ENCODE measurements at regions not wholly inside any gene's neighbourhood (a gene's known extent, or its start where the extent isn't known, plus 50 kb on each side); places are given as distances from the start of the nearest gene placed in this dataset.

DNA sequence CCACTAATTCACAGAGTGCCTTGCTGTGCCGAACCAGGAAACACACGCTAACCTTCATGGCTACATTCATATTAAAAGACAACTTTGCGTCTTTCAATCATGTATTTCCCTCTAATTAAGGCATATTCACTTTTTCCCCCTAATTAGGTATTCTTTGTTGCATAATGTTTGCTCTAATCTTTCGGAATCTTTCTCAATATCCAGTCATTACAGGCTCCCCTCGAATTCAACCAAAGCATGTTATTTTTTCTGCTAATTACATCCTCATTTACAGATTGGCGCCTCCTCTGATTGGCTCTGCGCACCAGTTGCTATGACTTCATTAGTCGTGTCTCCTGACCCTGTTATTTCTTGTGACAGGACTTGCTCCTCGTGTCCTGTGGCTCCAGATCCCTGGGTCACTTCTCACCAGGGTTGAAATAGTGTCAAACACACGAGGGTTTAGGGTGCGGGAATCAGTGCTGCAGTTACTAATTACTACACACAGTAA lies 226.7 kb upstream of the TSHZ3 start:
- H3K4me3 Mint-ChIP-seq (ENCODE audit: unreplicated experiment), result no peak overlapping the region
- H3K9me3 Mint-ChIP-seq (ENCODE audit: low read depth), result no peaks in the 10 kb centered on the region
- H3K27ac Mint-ChIP-seq (ENCODE audit: unreplicated experiment), result no peak overlapping the region
- no peaks in the 10 kb centered on the region for H3K4me1 Mint-ChIP-seq (ENCODE audit: low read depth)
- peaks cover 3% of the 10 kb centered on the region for H3K27me3 Mint-ChIP-seq (ENCODE audit: low read depth)
- no peak for DNase-seq (ENCODE audit: low spot score)
- TF ChIP-seq, protein P1, sequence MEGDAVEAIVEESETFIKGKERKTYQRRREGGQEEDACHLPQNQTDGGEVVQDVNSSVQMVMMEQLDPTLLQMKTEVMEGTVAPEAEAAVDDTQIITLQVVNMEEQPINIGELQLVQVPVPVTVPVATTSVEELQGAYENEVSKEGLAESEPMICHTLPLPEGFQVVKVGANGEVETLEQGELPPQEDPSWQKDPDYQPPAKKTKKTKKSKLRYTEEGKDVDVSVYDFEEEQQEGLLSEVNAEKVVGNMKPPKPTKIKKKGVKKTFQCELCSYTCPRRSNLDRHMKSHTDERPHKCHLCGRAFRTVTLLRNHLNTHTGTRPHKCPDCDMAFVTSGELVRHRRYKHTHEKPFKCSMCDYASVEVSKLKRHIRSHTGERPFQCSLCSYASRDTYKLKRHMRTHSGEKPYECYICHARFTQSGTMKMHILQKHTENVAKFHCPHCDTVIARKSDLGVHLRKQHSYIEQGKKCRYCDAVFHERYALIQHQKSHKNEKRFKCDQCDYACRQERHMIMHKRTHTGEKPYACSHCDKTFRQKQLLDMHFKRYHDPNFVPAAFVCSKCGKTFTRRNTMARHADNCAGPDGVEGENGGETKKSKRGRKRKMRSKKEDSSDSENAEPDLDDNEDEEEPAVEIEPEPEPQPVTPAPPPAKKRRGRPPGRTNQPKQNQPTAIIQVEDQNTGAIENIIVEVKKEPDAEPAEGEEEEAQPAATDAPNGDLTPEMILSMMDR (IDR thresholded peaks at IDR 0.05), result no peak
- H3K36me3 Mint-ChIP-seq (ENCODE audit: low read depth), result no peaks in the 10 kb centered on the region

DNA sequence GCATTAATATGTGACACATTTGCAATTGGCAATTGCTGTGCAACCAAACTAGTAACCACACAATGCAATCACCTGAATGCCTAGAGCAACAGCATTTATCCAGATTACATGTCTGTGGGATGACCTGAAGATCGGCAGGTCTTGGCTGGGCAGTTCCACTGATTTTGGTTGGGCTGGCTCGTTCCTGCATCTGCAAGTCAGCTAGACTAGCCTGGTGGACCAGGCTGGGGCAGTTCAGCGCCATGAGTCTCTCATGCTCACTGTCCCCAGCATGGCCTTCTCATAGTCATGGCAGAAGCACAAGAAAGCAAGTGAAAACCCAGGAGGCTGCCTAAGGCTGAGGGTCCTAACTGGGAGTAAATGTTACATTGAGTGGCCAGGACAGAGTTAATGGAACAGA lies 229.1 kb upstream of the TSHZ3 start:
- H3K9me3 Mint-ChIP-seq (ENCODE audit: low read depth), result no peaks in the 10 kb centered on the region
- H3K27me3 Mint-ChIP-seq (ENCODE audit: low read depth), result peaks cover 3% of the 10 kb centered on the region
- no peak overlapping the region for H3K4me3 Mint-ChIP-seq (ENCODE audit: unreplicated experiment)
- H3K36me3 Mint-ChIP-seq (ENCODE audit: low read depth), result no peaks in the 10 kb centered on the region
- TF ChIP-seq, protein P1 (IDR thresholded peaks at IDR 0.05), result no peak
- no peak overlapping the region for H3K27ac Mint-ChIP-seq (ENCODE audit: unreplicated experiment)
- no peak for DNase-seq (ENCODE audit: low spot score)
- H3K4me1 Mint-ChIP-seq (ENCODE audit: low read depth), result no peaks in the 10 kb centered on the region

- H3K27ac Mint-ChIP-seq (ENCODE audit: unreplicated experiment), result no peak overlapping the region
- DNase-seq (ENCODE audit: low spot score), result no peak
- H3K4me1 Mint-ChIP-seq (ENCODE audit: low read depth), result no peaks in the 10 kb centered on the region
- TF ChIP-seq, protein P1 (IDR thresholded peaks at IDR 0.05), result no peak
- H3K9me3 Mint-ChIP-seq (ENCODE audit: low read depth), result no peaks in the 10 kb centered on the region
- peaks cover 2% of the 10 kb centered on the region for H3K27me3 Mint-ChIP-seq (ENCODE audit: low read depth)
- H3K36me3 Mint-ChIP-seq (ENCODE audit: low read depth), result no peaks in the 10 kb centered on the region
- no peak overlapping the region for H3K4me3 Mint-ChIP-seq (ENCODE audit: unreplicated experiment)
Observed at GRCh38 chr19:31583148-31583547, 233.9 kb upstream of the TSHZ3 start.

DNA sequence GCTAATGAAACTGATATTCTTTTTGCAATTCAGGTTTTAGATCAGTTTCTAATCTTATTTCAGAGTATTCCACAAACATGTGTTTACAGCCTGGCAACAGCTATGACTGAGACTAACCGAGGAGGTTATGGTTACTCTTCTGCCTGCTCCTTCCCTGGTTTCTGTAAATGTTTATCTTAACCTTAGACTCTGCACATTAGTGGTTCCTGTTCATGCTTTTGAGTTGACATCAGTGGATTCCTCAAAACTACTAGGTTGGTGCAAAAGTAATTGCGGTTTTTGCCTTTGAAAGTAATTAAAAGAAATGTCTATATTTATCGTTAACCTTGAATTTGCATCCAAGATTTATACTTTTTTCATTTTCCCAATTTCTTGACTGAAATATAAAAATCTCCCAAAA lies 237.0 kb upstream of the TSHZ3 start:
- H3K9me3 Mint-ChIP-seq (ENCODE audit: low read depth), result peaks cover 4% of the 10 kb centered on the region
- peaks cover 2% of the 10 kb centered on the region for H3K27me3 Mint-ChIP-seq (ENCODE audit: low read depth)
- no peak overlapping the region for H3K27ac Mint-ChIP-seq (ENCODE audit: unreplicated experiment)
- TF ChIP-seq, protein P1 (IDR thresholded peaks at IDR 0.05), result no peak
- no peak for DNase-seq (ENCODE audit: low spot score)
- no peaks in the 10 kb centered on the region for H3K36me3 Mint-ChIP-seq (ENCODE audit: low read depth)
- H3K4me1 Mint-ChIP-seq (ENCODE audit: low read depth), result no peaks in the 10 kb centered on the region
- no peak overlapping the region for H3K4me3 Mint-ChIP-seq (ENCODE audit: unreplicated experiment)

GRCh38 chr19:31589109-31589508 lies 239.9 kb upstream of the TSHZ3 start:
- Mint-ChIP-seq H3K27ac (ENCODE audit: unreplicated experiment) (no peak overlapping the region), H3K36me3 (ENCODE audit: low read depth) (no peaks in the 10 kb centered on the region), H3K4me1 (ENCODE audit: low read depth) (no peaks in the 10 kb centered on the region), H3K9me3 (ENCODE audit: low read depth) (peaks cover 4% of the 10 kb centered on the region), H3K4me3 (ENCODE audit: unreplicated experiment) (no peak overlapping the region), H3K27me3 (ENCODE audit: low read depth) (peaks cover 4% of the 10 kb centered on the region)
- no peak for DNase-seq (ENCODE audit: low spot score)
- TF ChIP-seq, protein P1 (IDR thresholded peaks at IDR 0.05), result no peak

Data from chondrocyte (in vitro differentiated cells).